ENCODE measurements at regions not wholly inside any gene's neighbourhood (a gene's known extent, or its start where the extent isn't known, plus 50 kb on each side); places are given as distances from the start of the nearest gene placed in this dataset.
A peak's percentile ranks its signal among the peaks of the same experiment; 100 is the strongest.

DNA sequence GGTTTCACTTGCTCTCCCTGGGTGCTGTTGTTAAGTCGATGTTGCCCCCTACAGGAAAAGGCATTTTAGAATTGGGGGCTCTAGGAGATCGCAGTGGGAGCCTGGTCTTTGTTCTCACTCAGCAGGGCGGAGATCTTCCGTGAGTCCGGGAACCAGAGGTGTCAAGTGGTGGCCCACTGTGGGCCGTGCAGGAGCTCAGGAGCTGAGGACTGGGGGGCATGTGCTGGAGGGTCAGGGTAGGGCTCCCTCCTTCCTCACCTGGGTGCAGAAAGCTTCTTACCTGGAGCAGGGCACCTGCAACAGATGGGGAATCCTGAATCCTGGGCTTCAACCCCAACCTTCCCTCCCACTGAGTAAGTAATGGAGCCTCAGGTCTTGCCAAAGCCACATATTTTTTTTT lies 392.7 kb downstream of the NPHP4 start:
- Histone ChIP-seq H3K4me3 (no peak overlapping the region), H3K4me1 (replicated peaks) (no peaks in the 10 kb centered on the region), H3K27me3 (replicated peaks) (no peaks in the 10 kb centered on the region), H3K36me3 (no peaks in the 10 kb centered on the region), H3K9me3 (replicated peaks) (no peaks in the 10 kb centered on the region; the same call in none of the 2 replicates), H3K27ac (no peak overlapping the region)
- DNase-seq (ENCODE audit: low read depth in 1 of 2, low spot score in 2 of 2) = peak in 1 of 2 experiments; percentile 20

DNA sequence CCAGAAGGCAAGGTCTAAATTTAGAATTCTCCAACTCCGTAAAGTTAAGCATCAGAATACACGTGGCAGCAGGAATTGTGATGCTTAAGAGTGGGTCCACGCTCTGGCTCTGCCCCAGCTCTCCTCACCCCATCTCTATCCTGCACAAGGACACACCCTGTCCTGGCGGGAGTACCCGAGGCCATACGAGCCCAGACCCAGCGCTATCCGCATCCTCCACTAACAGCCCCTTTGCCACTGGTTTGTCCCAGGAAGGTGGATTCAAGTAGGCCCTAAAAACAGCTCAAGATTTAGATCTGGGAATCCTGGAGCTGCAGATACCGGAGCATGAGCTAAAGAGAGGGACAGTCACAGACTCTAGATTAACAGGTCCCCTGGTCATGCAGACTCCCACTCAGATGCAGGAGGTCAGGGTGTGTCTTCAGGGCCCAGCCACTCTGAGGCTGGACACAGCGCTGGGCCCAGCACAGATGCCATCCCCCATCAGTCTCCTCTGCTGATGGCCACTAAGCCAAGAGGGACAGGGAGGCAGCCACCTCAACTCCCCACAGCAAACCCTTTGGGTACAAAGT lies 393.3 kb downstream of the NPHP4 start:
- Histone ChIP-seq H3K36me3 (no peaks in the 10 kb centered on the region), H3K9me3 (replicated peaks) (no peaks in the 10 kb centered on the region; the same call in 1 of the 2 replicates), H3K27me3 (replicated peaks) (no peaks in the 10 kb centered on the region), H3K27ac (no peak overlapping the region), H3K4me3 (no peak overlapping the region), H3K4me1 (replicated peaks) (no peaks in the 10 kb centered on the region)
- peak in 1 of 2 experiments; percentile 16 for DNase-seq (ENCODE audit: low read depth in 1 of 2, low spot score in 2 of 2)

DNA sequence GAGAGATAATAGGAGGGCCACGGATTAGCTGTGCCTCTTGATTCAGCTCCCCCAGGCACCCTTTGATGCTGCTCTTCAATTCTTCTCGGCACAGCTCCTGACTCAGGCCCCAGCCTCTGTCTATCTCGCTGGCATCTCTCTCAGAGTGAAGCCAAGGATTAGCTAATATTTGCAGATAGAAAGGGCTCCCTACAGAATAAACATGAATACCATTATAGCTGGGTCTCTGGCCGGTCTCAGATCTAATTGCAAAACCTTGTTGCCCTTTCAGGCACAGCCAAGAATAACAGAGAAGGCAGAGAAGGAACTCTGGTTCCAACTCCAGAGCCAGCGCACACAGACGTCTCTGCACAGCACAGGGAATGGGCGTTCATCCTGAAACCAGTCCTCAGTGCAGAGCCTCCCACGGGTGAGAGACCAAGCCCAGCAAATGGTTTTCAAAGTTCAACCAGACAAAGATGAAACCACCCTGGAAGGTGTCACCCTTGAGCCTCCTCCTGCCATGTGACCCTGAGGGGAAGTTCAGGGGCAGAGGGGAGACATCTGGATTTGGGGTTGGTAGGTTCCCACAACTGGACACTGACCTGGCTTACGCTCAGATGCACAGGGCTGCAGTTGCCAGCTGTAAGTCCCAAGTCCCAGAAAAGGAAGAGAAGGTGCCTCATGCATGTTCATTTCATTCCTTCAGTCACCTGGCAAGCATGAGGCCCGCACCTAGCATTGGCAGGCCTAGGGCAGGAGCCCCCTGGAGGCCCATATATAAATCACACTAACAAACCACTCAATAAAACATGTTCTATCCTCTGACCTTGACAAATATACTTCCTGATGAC lies 394.0 kb downstream of the NPHP4 start:
- DNase-seq (ENCODE audit: low read depth in 1 of 2, low spot score in 2 of 2) = peak in 1 of 2 experiments; percentile 15
- Histone ChIP-seq H3K4me3 (no peak overlapping the region), H3K27me3 (replicated peaks) (no peaks in the 10 kb centered on the region), H3K9me3 (replicated peaks) (no peaks in the 10 kb centered on the region; the same call in 1 of the 2 replicates), H3K36me3 (no peaks in the 10 kb centered on the region), H3K27ac (no peak overlapping the region), H3K4me1 (replicated peaks) (no peaks in the 10 kb centered on the region)

DNA sequence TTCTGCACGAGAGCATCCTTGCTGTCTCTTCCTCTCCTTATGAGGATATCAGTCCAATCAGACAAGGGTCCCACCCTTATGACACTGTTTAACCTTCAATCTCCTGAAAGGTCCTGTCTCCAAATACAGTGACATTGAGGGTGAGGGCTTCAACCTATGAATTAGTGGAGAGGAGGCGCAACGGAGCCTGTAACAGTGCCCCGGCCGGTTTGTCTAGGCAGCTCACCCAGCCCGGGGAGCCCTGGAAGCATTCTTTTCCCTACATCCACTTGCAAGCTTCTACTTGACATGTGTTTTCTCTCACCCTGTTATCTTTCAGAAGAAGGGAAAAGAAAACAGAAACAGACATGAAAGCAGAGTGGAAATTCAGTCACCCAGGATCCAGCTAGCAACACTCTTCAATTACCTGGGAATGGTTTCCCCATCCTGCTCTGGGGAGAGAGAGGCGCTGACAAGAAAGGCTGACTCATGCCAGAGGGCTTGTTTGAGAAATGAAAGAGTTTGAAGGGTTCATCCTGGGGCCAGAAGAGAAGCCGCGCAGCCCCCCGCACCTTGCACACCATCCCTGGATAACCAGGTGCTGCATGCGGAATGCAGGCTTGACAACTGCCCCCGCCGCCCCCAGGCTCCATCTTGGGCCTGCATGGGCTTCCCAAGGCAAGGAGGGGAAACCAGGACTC lies 394.9 kb downstream of the NPHP4 start:
- no peak overlapping the region for H3K4me3 ChIP-seq
- no peaks in the 10 kb centered on the region for H3K4me1 ChIP-seq (replicated peaks)
- H3K36me3 ChIP-seq = no peaks in the 10 kb centered on the region
- no peaks in the 10 kb centered on the region; the same call in 1 of the 2 replicates for H3K9me3 ChIP-seq (replicated peaks)
- H3K27ac ChIP-seq = no peak overlapping the region
- no peaks in the 10 kb centered on the region for H3K27me3 ChIP-seq (replicated peaks)
- DNase-seq (ENCODE audit: low read depth in 1 of 2, low spot score in 2 of 2) = peak in 1 of 2 experiments; percentile 20

DNA sequence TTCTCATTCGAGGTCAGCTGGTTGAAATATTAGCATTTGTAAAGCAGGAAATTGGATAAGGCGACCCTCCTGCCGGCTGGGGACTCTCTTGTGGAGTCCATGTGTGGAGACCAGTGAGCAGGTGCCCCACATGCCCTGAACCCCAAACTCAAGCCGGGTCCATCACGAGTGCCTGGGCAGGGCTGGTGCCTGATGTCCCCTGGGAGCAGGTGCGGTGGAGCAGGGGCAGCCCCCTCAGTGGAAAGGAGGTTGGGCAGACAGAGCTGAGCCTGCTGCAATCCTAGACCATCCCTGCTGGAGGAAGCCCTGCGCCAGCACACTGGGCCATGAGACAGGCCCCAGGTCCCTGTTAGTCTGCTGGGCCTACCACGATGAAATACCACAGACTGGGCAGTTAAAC lies 395.6 kb downstream of the NPHP4 start:
- no peaks in the 10 kb centered on the region for H3K4me1 ChIP-seq (replicated peaks)
- H3K27me3 ChIP-seq (replicated peaks) = no peaks in the 10 kb centered on the region
- H3K27ac ChIP-seq = no peak overlapping the region
- no peaks in the 10 kb centered on the region; the same call in 1 of the 2 replicates for H3K9me3 ChIP-seq (replicated peaks)
- peak in 1 of 2 experiments; percentile 23 for DNase-seq (ENCODE audit: low read depth in 1 of 2, low spot score in 2 of 2)
- no peak overlapping the region for H3K4me3 ChIP-seq
- H3K36me3 ChIP-seq = no peaks in the 10 kb centered on the region

DNA sequence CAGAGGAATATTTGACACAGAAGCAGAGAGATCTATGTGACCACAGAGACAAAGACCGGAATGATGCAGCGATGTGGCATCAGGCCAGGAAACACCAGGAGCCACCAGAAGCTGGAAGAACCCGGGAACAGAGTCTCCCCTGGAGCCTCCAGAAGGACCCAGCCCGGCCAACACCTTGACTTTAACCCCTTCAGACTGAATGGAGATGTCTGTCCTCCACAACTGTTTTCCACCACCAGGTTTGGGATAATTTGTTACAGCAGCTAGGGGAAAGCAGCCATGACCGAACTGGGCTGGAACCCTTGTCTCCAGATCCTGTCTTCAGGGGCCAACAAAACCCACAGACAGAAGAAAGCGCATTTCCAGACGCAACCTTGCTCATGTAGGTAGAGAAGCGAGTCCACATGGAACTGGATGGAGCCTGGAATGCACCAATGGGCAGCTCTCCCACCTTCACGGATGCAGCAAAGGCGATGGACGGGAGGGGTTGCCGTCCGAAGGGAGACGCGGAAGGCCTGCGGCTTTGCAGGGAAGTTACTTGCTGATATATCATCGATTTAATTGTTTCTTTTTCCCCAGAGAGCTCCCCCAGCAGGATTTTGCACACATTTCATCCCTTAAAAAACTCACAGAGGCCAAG lies 396.6 kb downstream of the NPHP4 start:
- peaks cover 5% of the 10 kb centered on the region; the same call in 1 of the 2 replicates for H3K9me3 ChIP-seq (replicated peaks)
- H3K4me3 ChIP-seq = no peak overlapping the region
- H3K4me1 ChIP-seq (replicated peaks) = no peaks in the 10 kb centered on the region
- H3K36me3 ChIP-seq = no peaks in the 10 kb centered on the region
- DNase-seq (ENCODE audit: low read depth in 1 of 2, low spot score in 2 of 2) = peak in 1 of 2 experiments; percentile 29
- H3K27ac ChIP-seq = no peak overlapping the region
- no peaks in the 10 kb centered on the region for H3K27me3 ChIP-seq (replicated peaks)

DNA sequence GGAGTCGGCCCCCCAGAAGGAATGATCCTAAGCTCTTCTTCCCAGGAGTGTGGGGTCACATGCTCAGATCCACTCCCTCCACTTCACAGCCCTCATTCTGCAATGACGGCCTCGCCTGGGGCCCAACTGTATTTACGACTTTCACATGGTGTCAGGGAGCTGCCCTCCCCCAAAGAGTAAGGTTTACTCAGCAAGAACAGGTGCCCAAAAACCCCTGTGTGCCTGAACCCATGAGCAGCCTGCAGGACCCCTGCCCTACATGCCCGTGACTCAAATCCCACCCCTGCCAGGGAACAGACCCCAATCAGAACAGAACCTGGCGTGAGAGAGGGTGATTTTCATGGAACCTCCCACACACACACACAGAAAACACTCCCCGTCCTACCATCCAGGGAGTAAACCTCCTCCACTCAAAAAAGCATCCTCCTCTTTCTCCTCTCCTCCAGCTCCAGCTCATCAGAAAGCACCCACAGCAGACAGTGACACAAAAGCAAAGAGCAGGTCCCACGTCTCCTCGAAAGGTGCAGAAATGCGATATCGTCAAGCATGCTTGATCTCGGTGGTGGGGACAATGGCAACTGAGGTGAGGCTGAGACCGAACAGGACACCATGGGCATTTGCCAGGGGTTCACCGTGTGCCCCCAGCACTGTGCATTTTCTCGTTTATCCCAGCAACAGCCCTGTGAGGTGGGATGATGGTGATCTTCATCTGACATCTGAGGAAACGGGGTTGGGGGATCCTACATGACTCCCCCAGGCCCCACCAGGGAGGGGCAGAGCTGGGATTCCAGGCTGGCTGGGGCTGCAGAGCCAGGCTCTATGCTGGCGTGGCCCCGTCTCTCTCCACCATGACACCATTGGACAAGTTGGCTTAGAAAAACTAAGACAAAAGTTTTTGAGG lies 397.9 kb downstream of the NPHP4 start:
- no peak overlapping the region for H3K27ac ChIP-seq
- DNase-seq (ENCODE audit: low read depth in 1 of 2, low spot score in 2 of 2) = no peak
- no peaks in the 10 kb centered on the region for H3K27me3 ChIP-seq (replicated peaks)
- no peaks in the 10 kb centered on the region for H3K36me3 ChIP-seq
- no peaks in the 10 kb centered on the region for H3K4me1 ChIP-seq (replicated peaks)
- H3K9me3 ChIP-seq (replicated peaks) = peaks cover 5% of the 10 kb centered on the region; the same call in 1 of the 2 replicates
- H3K4me3 ChIP-seq = no peak overlapping the region

DNA sequence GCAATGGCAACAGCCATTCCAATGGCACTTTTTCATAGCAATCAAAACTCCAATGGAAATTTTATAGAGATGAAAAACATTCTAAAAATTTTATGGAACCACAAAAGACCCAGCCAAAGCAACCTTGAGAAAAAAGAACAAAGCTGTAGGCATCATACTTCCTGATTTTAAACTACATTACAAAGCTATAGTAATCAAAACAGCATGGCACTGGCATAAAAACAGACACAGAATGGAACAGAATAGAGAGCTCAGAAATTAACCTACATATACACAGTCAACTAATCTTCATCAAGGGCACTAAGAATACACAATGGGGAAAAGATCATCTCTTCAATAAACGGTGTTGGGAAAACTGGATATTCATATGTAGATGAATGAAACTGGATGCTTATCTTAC lies 401.5 kb downstream of the NPHP4 start:
- Histone ChIP-seq H3K36me3 (no peaks in the 10 kb centered on the region), H3K27ac (no peak overlapping the region), H3K9me3 (replicated peaks) (peaks cover 5% of the 10 kb centered on the region; the same call in 1 of the 2 replicates), H3K4me1 (replicated peaks) (no peaks in the 10 kb centered on the region), H3K4me3 (no peak overlapping the region), H3K27me3 (replicated peaks) (no peaks in the 10 kb centered on the region)
- DNase-seq (ENCODE audit: low read depth in 1 of 2, low spot score in 2 of 2) = no peak

DNA sequence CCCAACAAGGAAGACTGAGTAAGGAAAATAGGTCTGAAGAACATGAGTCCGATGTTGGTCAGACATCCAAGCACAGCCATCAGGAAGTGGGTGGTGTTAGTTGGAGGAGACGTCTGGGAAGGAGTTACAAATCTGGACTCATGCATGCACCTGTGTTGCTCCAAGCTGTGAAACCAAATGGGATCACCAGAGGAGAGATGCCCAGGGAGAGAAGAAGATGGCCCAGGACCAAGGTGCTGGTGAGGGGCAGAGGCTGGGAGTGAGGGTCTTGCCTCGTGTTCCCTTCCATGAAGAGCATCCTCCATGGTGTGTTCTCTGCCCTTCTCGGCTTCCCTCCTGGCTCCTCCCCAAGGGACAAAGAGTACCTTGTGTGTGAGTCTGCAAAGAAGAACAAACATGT lies 405.6 kb downstream of the NPHP4 start:
- Histone ChIP-seq H3K36me3 (no peaks in the 10 kb centered on the region), H3K27me3 (replicated peaks) (no peaks in the 10 kb centered on the region), H3K4me3 (no peak overlapping the region), H3K27ac (no peak overlapping the region), H3K9me3 (replicated peaks) (peaks cover 8% of the 10 kb centered on the region; the same call in 1 of the 2 replicates), H3K4me1 (replicated peaks) (no peaks in the 10 kb centered on the region)
- no peak for DNase-seq (ENCODE audit: low read depth in 1 of 2, low spot score in 2 of 2)

DNA sequence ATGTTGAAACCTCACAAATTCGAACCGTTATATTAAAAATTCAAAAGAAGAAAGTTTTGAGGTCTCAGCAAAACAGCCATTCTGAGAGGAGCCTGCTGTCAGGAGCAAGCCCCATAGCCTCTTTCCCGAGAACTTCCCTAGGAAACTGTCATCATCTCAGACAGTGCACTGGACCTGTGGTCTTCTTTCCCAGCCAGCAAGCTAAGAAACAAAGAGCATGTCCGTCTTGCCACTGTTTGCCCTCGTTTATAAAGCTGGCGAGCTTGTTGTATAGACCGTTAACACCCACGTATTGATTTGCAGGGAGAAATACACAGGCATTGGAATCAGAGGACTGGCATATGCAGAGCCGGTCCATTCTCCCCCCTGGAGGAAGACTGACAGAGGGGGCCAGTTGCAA lies 407.0 kb downstream of the NPHP4 start:
- Histone ChIP-seq H3K27me3 (replicated peaks) (no peaks in the 10 kb centered on the region), H3K36me3 (no peaks in the 10 kb centered on the region)

DNA sequence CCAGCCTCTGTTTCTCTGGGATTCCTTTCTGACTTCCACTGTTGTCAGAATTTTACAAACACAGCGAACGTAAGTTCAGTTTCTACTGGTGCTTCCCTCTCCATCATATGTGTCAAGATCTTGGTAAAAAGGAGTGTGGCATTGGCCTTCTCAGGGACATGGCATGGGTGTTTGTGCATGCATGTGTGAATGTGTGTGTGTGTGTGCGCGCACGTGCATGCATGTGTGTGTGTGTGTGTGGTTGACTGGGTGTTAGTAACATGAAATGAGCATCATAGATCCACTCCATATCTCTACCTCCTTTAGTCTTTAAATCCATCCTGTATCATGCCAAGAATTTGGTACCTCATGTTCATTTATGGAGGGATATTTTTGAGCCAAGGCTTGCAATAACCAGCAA lies 411.3 kb downstream of the NPHP4 start:
- Histone ChIP-seq H3K4me3 (no peak overlapping the region), H3K4me1 (replicated peaks) (no peaks in the 10 kb centered on the region), H3K27ac (no peak overlapping the region), H3K27me3 (replicated peaks) (no peaks in the 10 kb centered on the region), H3K36me3 (no peaks in the 10 kb centered on the region), H3K9me3 (replicated peaks) (peaks cover 5% of the 10 kb centered on the region; the same call in 1 of the 2 replicates)
- peak in 1 of 2 experiments; percentile 2 for DNase-seq (ENCODE audit: low read depth in 1 of 2, low spot score in 2 of 2)

More for the DNA sequence above, 407.0 kb downstream of the NPHP4 start:
- no peak for DNase-seq (ENCODE audit: low read depth in 1 of 2, low spot score in 2 of 2)
- Histone ChIP-seq H3K27ac (no peak overlapping the region), H3K9me3 (replicated peaks) (peaks cover 3% of the 10 kb centered on the region; the same call in 1 of the 2 replicates), H3K4me3 (no peak overlapping the region), H3K4me1 (replicated peaks) (no peaks in the 10 kb centered on the region)

DNA sequence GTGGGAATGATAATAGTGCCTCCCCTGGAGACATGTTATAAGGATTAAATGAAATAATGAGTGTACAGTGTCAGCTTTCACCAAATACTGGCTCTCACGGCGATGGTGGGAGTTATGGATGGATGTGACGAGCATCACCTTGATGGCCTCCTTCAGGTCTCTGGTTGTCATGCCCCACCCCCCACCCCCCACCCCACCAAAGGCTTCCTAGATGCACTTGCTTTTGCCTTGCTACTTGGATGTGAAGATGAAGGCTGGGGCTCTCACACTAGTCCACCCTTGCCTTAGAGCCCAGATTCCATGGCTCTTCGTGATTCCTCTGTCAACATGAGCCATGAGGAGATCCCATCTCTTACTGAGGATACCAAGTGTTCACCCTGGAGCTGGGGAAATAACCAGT lies 412.3 kb downstream of the NPHP4 start:
- Histone ChIP-seq H3K27ac (no peak overlapping the region), H3K4me1 (replicated peaks) (no peaks in the 10 kb centered on the region), H3K4me3 (no peak overlapping the region), H3K36me3 (no peaks in the 10 kb centered on the region), H3K27me3 (replicated peaks) (no peaks in the 10 kb centered on the region), H3K9me3 (replicated peaks) (peaks cover 5% of the 10 kb centered on the region; the same call in 1 of the 2 replicates)
- DNase-seq (ENCODE audit: low read depth in 1 of 2, low spot score in 2 of 2) = peak in 1 of 2 experiments; percentile 8

DNA sequence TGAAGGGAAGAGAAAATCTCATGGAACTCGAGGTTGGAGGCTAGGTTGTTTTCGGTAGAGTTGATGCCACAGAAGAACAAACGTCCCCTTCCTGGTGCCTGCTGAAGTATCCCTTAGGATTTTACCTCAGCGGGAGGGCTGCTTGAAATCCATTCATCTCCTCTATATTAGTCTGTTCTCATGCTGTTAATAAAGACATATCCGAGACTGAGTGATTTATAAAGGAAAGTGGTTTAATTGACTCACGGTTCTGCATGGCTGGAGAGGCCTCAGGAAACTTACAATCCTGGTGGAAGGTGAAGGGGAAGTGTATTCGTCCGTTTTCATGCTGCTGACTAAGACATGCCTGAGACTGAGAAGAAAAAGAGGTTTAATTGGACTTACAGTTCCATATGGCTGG lies 413.5 kb downstream of the NPHP4 start:
- Histone ChIP-seq H3K27ac (no peak overlapping the region), H3K9me3 (replicated peaks) (peaks cover 2% of the 10 kb centered on the region; the same call in 1 of the 2 replicates)
- DNase-seq (ENCODE audit: low read depth in 1 of 2, low spot score in 2 of 2) = no peak

More for the DNA sequence above, 413.5 kb downstream of the NPHP4 start:
- Histone ChIP-seq H3K4me3 (no peak overlapping the region), H3K27me3 (replicated peaks) (no peaks in the 10 kb centered on the region), H3K4me1 (replicated peaks) (no peaks in the 10 kb centered on the region), H3K36me3 (no peaks in the 10 kb centered on the region)
